Thyroid gland (tissue), 4 donors: ENCODE measurements at regions not wholly inside any gene's neighbourhood (a gene's known extent, or its start where the extent isn't known, plus 50 kb on each side); places are given as distances from the start of the nearest gene placed in this dataset.

Experiments used
- CTCF ChIP-seq, 6 experiments: fragments of 200-600 bp in 3 of 6; fragments of 450-650 bp in 3 of 6; sonication (generic) in 3 of 6; IDR thresholded peaks; one replicate each; pipeline ENCODE4 v1.5.1; 2016 to 2019; ENCODE audit warnings: antibody characterized with exemption in 6 of 6, mild to moderate bottlenecking in 2 of 6, inconsistent platforms in 1 of 6, moderate library complexity in 1 of 6
- POLR2A ChIP-seq, 2 donors: fragments of 450-650 bp; IDR thresholded peaks; one replicate each; pipeline ENCODE4 v1.6.1; 2017; ENCODE audit warnings: antibody characterized with exemption in 2 of 2, mild to moderate bottlenecking in 2 of 2, moderate library complexity in 1 of 2

GRCh38 chr10:89879121-89879520 is 177.7 kb downstream of the KIF20B start:
- TF ChIP-seq CTCF (IDR thresholded peaks at IDR 0.05) (no peak), POLR2A (IDR thresholded peaks at IDR 0.05) (no peak)
